Dedifferentiated amniotic fluid mesenchymal stem cell (primary cell): ENCODE measurements at regions not wholly inside any gene's neighbourhood (a gene's known extent, or its start where the extent isn't known, plus 50 kb on each side); places are given as distances from the start of the nearest gene placed in this dataset.
A peak's percentile ranks its signal among the peaks of the same experiment; 100 is the strongest.
"Not testable (repeated sequence)": the region's sequence is repeated elsewhere in the genome, so short reads cannot be mapped to it uniquely, and the experiment has no call there.

ENCODE experiments used
- DNase-seq: peaks from one replicate; pipeline ENCODE4 v3.0.0-alpha.2; 2016; ENCODE audit errors: extremely low spot score

- DNase-seq, result not testable (repeated sequence)
Observed at GRCh38 chr3:39655718-39656117, 153.7 kb upstream of the MYRIP start.

DNA sequence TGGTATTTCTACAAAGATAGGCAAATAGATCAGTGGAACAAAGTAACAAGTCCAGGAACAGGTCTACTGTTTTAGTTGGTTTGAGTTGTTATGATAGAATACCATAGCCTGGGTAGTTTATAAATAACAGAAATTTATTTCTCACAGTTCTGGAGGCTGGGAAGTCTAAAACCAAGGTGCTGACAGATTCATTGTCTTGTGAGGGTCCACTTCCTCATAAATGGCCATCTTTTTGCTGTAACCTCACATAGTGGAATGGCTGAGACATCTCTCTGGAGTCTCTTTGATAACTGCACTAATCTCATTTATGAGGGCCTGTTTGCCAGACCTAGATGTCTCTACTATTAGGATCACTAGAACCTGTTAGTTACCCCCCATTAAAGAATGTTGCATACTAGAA is 152.3 kb upstream of the MYRIP start:
- DNase-seq, result no peak

DNA sequence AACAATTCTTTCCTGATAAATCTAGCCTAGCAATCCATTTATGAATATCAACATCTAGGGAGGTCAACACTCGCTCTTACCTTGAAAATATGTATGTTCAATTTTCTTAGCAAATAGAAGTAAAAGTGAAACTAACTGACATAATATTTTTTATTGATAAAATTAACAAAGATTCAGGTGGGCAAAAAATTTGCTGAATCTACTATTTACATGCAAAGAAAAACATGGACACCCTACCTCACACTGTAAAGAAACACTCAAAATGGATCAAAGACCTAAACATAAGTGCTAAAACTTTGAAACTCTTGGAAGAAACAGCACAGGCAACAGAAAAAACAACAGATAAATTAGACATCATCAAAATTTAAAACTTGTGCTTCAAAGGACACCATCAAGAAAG is 151.6 kb upstream of the MYRIP start:
- DNase-seq, result no peak

DNA sequence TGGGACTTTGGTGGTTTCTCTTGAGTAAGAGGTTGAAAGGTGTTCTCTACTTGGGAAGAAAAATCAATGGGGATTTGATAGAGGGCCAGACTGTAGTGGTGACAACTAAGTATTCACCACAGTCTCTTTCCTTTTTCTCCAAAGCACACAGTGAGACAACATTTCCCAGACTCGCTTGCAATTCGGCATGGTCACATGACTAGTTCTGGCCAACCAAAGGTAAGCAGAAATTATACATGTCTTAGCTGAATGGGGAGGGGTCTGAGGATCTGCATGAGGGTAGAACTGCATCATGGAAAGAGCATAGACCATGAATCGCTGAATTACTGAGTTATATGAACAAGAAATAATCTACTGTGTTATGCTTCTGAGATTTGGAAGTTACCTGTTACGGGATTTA is 144.5 kb upstream of the MYRIP start:
- no peak for DNase-seq

GRCh38 chr3:39665441-39665840 is 144.0 kb upstream of the MYRIP start:
- no peak for DNase-seq

DNA sequence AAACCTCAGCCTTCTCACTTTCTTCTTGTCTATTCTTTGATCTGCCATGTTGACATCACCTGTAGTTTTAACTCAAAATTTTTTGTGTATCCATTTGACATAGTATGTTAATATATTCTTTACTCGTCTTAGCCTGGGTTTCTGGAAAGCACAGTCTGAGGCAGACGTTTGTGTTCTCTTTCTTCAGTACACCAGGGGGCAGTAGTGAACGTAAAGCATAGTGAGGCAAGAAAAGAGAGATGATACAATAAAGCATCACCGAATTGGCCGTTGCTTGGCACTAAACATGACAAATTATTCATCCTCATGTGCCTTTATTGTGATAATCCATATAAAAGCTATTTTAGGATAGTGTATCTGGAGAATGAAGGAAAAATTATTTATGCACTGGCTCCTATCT is 141.0 kb upstream of the MYRIP start:
- DNase-seq, result peak; percentile 64

DNA sequence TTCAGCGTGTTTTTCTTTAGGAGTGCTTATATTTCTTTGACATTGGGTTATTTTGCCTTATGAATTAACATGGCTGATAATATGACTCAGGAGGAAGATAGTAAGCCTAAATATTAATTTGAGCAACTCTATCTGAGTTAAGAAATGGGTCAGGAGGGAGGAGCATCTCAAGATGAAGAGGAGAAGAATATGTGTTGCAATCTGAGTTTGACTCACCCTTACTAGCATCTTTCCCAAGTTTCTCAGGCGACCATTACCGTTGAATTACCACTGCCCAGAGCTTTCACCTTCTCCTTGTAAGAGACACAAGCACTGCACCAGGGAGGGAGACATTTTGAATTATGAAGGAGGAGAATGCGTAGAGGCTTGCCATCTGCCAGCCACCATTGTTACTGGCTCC is 138.3 kb upstream of the MYRIP start:
- DNase-seq, result no peak

DNA sequence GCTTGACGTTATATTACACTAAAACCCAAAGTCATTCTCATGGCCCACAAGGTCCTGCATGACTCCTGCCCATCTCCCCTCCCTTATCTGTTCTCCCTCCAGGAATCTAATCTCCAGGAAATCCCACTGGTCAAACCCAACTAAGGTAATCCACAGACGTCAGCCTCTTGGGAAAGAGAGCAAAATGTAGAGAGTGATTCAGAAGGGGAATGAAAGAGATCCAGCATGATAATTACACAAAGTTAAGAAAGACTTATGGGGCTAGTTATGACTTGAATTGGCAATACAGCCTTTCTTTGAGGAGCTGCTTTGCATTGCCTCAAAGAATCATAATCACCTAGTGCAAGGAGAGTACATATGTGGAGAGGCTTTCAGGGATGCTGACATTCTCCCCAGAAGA is 137.8 kb upstream of the MYRIP start:
- no peak for DNase-seq

GRCh38 chr3:39705351-39705900 is 104.0 kb upstream of the MYRIP start:
- DNase-seq, result peak; percentile 38

- DNase-seq, result peak; percentile 27
Observed at GRCh38 chr3:39707314-39707909, 102.0 kb upstream of the MYRIP start.

DNA sequence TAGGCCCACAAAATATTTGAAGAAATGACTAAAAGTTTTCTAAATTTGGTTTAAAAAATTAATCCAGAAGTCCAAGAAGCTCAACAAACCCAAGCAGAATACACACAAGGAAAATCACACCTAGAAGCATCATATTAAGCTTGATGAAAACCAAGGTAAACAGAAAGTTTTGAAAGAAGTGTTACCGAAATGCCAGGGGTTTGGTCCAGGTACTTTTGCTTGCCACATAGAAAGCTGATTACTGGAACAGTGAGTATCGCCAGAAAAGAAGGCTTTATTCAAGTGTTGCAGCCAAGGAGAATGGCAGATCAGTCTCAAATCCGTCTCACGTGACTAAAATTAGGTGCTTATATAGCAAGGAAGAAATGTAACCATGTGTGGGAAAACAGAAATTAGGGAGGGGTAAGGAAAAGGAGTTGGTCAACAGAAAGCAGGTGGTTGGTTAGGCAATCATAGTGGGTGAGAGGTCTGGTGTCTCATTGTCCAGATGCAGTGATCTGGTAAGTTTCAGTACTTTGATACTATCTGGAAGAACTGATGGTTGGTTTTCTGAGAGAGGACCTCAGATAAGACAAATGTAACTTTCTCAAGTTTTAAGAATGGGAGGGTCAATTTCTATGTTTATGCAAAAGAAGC is 96.9 kb upstream of the MYRIP start:
- DNase-seq, result no peak

GRCh38 chr3:39713341-39713740 is 96.1 kb upstream of the MYRIP start:
- DNase-seq, result not testable (repeated sequence)

DNA sequence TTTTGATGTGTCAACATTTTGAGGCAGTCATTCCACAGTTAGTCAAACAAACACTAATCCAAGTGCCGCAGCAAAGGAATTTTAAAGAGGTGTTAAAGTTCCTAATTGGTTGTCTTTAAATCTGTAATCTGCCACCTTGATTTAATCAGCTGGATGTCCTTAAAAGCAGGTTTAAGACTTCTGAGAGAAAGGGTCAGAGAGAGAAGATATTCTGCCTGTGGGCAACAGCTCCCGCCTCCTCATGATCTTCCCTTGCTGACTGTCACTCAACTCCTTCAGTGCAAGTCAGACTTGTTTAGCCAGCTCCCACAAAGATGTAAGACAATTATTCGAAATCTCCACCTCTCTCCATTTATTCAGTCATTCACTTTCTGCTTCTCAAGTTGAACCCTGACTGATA is 92.6 kb upstream of the MYRIP start:
- no peak for DNase-seq

DNA sequence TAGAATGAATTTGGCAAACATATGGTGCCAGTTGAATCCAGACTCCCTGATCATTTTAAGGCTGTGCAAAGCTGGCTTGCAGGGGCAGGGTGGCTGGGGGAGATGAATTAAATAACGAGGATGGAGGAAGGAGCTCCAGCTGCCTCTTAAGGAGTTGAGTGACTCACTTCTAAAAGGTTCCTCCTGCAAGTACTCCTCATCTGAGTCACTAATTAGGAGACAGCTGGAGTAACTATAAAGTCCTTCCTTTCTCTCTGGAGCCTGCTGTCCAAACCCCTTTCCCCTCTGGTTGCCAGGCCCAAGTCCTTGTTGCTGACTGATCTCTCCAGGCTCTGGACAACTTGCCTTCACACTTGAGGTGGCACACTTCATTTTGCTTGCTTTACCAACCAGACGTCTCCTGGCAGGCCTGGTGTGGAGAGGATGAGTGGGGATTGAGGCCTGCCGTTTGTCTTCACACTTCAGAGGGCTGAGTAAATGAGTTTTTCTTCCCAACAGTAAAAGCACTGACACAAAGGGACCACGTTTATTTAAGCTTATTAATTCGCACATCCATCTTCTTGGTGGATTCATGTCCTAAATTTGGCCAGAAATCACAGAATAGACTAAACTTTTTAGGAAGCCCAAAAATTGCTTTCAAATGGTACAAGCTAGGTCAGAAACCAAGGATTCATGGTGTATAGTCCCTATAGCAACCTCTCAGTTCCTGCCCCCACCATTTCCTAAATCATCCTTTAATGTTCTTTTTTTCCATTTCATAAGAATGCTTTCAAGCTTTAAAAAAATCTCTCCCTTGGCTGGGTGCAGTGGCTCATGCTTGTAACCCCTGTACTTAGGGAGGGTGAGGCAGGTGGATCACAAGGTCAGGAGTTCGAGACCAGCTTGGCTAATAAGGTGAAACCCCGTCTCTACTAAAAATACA is 90.5 kb upstream of the MYRIP start:
- DNase-seq, result peak; percentile 61

GRCh38 chr3:39721076-39721475 is 88.3 kb upstream of the MYRIP start:
- peak; percentile 50 for DNase-seq

GRCh38 chr3:39724233-39724846 is 85.1 kb upstream of the MYRIP start:
- no peak for DNase-seq

DNA sequence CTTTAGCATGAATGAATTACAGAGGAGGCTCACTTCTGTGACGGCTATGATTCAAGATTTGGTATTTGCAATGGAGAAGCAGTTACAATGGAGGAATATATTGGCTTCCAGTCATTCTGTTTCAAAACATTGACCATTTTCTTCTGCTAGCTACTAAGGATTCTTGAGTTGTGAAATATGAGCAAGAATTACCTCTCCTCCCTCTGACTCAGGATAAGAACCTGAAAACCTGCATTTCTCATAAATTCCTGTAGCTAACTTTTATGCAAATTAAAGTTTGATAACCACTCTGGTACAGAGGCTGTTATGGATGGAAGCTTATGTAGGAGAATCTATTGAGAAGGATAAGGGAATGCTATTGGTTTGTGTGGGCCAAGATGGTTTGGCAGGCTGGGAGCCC is 84.1 kb upstream of the MYRIP start:
- DNase-seq, result no peak

DNA sequence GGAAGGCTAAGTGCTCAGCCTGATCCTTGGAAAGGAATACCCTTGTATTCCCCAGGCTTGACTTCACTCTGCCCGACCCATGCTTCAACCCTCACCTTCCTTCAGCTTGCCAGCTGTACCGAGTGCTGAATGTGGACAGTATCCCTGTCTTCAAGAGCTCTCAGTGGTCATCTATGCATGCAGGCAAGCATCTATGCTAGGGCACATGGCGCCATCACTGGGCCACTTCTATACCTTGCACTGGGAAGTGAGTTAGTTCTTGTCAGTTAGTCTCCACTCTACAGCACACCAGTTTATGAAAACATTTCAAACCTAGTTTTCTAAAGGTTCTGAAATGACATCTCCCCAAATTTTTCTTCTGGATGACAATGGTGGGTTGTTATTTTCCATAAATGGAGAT is 82.0 kb upstream of the MYRIP start:
- DNase-seq, result no peak

GRCh38 chr3:39733804-39734203 is 75.6 kb upstream of the MYRIP start:
- DNase-seq, result no peak

DNA sequence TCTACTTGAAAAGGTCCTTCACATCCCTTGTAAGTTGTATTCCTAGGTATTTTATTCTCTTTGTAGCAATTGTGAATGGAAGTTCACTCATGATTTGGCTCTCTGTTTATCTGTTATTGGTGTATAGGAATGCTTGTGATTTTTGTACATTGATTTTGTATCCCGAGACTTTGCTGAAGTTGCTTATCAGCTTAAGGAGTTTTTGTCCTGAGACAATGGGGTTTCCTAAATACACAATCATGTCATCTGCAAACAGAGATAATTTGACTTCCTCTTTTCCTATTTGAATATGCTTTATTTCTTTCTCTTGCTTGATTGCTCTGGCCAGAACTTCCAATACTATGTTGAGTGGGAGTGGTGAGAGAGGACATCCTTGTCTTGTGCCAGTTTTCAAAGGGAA is 69.8 kb upstream of the MYRIP start:
- DNase-seq, result not testable (repeated sequence)

DNA sequence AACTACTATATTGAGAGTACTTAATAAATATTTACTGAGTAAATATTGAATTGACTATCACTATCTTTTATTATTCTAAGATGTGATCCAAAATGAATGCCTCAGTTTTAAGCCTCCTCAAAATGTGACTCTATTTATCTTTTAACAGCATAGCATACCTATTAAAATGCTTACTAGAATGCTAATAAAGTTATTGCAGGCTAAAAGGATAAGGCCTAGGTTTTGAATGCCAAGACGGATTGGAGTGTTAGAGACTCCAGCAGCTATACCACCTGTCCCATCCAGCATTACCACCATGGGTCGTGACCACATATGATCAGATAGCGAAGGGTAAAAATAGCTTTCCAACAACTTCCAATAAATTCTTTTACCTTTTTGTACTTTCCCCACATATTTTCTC is 64.7 kb upstream of the MYRIP start:
- DNase-seq, result no peak

- no peak for DNase-seq
Observed at GRCh38 chr3:39748002-39748401, 61.4 kb upstream of the MYRIP start.
